ENCODE measurements at regions not wholly inside any gene's neighbourhood (a gene's known extent, or its start where the extent isn't known, plus 50 kb on each side); places are given as distances from the start of the nearest gene placed in this dataset.

DNA sequence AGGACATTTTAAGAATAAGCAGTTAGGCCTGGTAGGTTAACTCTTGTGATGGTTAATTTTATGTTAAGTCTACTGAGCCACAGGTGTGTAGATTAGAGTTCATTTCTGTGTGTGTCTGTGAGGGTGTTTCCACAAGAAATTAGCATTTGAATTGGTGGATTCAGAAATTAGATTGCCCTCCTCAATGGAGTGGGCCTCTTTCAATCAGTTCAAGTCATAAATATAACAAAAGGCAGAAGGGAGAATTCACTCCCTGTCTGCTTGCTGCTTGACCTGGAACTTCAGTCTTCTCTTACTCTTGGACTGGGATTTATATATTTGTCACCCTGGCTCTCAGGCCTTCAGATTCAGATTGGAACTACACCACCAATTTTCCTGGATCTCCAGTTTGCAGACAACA is 55.3 kb upstream of the POM121L12 start:
- Histone ChIP-seq H3K4me3 (ENCODE audit: severe bottlenecking) (no peak overlapping the region), H3K9me3 (ENCODE audit: severe bottlenecking) (no peaks in the 10 kb centered on the region), H3K27ac (ENCODE audit: poor library complexity, severe bottlenecking) (no peak overlapping the region), H3K36me3 (ENCODE audit: low read depth) (no peaks in the 10 kb centered on the region), H3K4me1 (ENCODE audit: insufficient read depth, poor library complexity, severe bottlenecking) (no peaks in the 10 kb centered on the region), H3K27me3 (ENCODE audit: insufficient read depth, poor library complexity, severe bottlenecking) (no peaks in the 10 kb centered on the region)
- DNase-seq (ENCODE audit: low spot score) (no peak), ATAC-seq (ENCODE audit: low read depth) (no peak)
- TF ChIP-seq, protein P1, sequence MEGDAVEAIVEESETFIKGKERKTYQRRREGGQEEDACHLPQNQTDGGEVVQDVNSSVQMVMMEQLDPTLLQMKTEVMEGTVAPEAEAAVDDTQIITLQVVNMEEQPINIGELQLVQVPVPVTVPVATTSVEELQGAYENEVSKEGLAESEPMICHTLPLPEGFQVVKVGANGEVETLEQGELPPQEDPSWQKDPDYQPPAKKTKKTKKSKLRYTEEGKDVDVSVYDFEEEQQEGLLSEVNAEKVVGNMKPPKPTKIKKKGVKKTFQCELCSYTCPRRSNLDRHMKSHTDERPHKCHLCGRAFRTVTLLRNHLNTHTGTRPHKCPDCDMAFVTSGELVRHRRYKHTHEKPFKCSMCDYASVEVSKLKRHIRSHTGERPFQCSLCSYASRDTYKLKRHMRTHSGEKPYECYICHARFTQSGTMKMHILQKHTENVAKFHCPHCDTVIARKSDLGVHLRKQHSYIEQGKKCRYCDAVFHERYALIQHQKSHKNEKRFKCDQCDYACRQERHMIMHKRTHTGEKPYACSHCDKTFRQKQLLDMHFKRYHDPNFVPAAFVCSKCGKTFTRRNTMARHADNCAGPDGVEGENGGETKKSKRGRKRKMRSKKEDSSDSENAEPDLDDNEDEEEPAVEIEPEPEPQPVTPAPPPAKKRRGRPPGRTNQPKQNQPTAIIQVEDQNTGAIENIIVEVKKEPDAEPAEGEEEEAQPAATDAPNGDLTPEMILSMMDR (IDR thresholded peaks at IDR 0.05; ENCODE audit: poor library complexity, severe bottlenecking): no peak

DNA sequence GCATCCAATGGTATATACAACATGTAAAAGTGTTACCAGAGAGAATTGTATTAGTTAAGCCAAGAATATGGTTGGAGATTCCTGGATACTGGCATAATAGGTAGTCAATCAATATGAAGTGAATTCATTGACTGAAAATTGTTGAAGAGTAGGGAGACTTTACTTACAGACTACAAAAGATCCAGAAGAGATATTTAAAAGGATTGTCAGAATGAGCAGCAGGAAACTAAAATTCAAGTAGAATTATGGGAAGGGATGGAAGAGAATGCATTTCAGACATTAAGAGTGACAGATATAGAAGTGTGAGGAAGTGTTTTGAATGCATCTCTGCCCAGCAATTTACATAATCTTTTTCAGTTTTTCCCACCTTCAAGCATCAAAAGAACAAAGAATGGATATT is 62.3 kb upstream of the POM121L12 start:
- H3K27ac ChIP-seq (ENCODE audit: poor library complexity, severe bottlenecking): no peak overlapping the region
- no peaks in the 10 kb centered on the region for H3K27me3 ChIP-seq (ENCODE audit: insufficient read depth, poor library complexity, severe bottlenecking)
- ATAC-seq (ENCODE audit: low read depth): no peak
- TF ChIP-seq, protein P1 (IDR thresholded peaks at IDR 0.05; ENCODE audit: poor library complexity, severe bottlenecking): no peak
- H3K4me1 ChIP-seq (ENCODE audit: insufficient read depth, poor library complexity, severe bottlenecking): no peaks in the 10 kb centered on the region
- no peak overlapping the region for H3K4me3 ChIP-seq (ENCODE audit: severe bottlenecking)
- no peak for DNase-seq (ENCODE audit: low spot score)
- no peaks in the 10 kb centered on the region for H3K9me3 ChIP-seq (ENCODE audit: severe bottlenecking)
- H3K36me3 ChIP-seq (ENCODE audit: low read depth): no peaks in the 10 kb centered on the region

DNA sequence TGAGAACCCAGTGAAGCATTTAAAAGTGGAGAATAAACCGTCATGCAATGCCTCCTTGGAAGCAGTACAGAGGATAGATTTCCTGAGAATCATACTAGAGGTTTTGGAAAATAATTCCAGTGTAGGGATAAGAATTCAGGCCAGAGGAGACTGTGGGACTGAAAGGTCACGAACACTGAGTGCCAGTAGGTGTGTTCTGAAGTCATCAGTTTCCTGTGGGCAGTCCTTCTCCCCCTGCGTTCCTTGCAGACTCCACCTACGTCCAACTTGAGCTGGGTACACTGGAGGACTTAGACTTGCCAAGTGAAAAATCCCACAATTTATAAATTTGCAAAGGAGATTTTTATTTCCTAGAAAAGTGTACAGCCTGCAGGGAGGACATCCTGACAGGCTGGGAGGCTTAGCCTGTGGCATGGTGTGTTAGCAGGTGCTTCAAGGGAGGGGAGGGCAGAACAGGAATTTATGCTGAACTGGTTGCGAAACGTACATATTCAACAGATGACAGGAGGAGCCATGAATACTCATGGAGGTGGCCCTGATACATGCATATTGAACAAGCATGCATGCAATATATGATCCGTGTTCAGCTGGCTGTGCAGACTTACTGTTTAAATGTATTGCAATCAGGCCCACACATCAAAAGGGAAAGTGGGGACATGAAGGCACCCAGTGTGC is 72.9 kb upstream of the POM121L12 start:
- no peaks in the 10 kb centered on the region for H3K4me1 ChIP-seq (ENCODE audit: insufficient read depth, poor library complexity, severe bottlenecking)
- ATAC-seq (ENCODE audit: low read depth): no peak
- TF ChIP-seq, protein P1 (IDR thresholded peaks at IDR 0.05; ENCODE audit: poor library complexity, severe bottlenecking): no peak
- no peaks in the 10 kb centered on the region for H3K9me3 ChIP-seq (ENCODE audit: severe bottlenecking)
- no peak overlapping the region for H3K27ac ChIP-seq (ENCODE audit: poor library complexity, severe bottlenecking)
- H3K27me3 ChIP-seq (ENCODE audit: insufficient read depth, poor library complexity, severe bottlenecking): no peaks in the 10 kb centered on the region
- H3K36me3 ChIP-seq (ENCODE audit: low read depth): no peaks in the 10 kb centered on the region
- DNase-seq (ENCODE audit: low spot score): no peak
- H3K4me3 ChIP-seq (ENCODE audit: severe bottlenecking): no peak overlapping the region

DNA sequence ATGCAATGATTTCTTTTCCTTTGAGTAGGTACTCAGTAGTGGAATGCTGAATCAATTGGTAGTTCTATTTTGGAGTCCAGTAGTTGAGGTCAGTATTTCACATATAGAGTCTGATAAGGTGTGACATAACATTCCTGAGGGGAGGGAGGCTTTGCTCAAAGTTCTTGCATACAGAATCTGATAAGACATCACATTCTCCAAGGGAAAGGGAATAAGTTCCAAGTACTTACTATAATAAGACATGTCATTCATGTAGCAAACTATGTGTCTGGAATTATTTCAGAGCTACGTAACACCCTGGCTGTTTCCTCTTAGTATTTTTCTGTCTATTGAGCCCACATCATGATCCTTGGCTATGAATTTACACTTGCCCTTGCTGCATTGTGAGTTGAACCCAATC is 74.3 kb upstream of the POM121L12 start:
- no peak for ATAC-seq (ENCODE audit: low read depth)
- H3K36me3 ChIP-seq (ENCODE audit: low read depth): no peaks in the 10 kb centered on the region
- H3K4me1 ChIP-seq (ENCODE audit: insufficient read depth, poor library complexity, severe bottlenecking): no peaks in the 10 kb centered on the region
- no peak for DNase-seq (ENCODE audit: low spot score)
- H3K9me3 ChIP-seq (ENCODE audit: severe bottlenecking): no peaks in the 10 kb centered on the region
- TF ChIP-seq, protein P1 (IDR thresholded peaks at IDR 0.05; ENCODE audit: poor library complexity, severe bottlenecking): no peak
- H3K27ac ChIP-seq (ENCODE audit: poor library complexity, severe bottlenecking): no peak overlapping the region
- peaks cover 1% of the 10 kb centered on the region for H3K27me3 ChIP-seq (ENCODE audit: insufficient read depth, poor library complexity, severe bottlenecking)
- H3K4me3 ChIP-seq (ENCODE audit: severe bottlenecking): no peak overlapping the region

DNA sequence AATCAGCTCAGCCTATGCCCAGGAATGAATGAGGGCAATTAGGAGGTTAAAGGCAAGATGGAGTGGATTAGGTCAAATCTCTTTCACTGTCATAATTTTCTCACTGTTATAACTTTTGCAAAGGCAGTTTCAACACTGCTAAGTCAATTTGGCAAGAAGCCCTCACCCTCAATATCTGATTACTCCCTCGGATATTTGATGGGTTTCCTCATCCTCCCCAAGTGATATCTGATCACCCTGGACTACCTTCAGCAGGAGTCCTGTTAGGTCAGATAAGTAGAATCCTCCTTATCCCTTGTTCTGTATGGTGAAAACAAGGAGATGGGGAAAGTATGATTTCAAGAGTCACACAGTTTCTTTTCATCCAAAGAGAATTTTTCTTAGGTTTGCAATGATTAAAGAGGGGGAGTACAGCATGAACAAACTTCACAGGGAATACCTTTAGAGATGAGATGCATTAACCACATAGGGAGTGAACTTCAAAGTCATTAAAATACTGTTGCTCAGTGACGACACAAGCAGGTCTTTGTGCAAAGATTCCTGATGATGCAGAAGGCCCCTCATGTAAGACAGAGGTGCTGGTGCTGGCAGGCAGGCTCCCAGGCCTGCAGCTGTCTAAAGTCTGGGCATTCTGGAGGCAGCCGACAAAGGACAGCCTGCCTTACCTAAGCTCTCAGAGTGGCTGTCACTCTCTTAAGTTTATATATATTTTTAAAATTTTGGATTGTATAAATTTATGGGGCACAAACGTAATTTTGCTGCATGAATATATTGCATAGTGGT is 75.4 kb upstream of the POM121L12 start:
- Histone ChIP-seq H3K4me1 (ENCODE audit: insufficient read depth, poor library complexity, severe bottlenecking) (no peaks in the 10 kb centered on the region), H3K9me3 (ENCODE audit: severe bottlenecking) (no peaks in the 10 kb centered on the region), H3K27ac (ENCODE audit: poor library complexity, severe bottlenecking) (no peak overlapping the region), H3K27me3 (ENCODE audit: insufficient read depth, poor library complexity, severe bottlenecking) (peaks cover 5% of the 10 kb centered on the region), H3K4me3 (ENCODE audit: severe bottlenecking) (no peak overlapping the region), H3K36me3 (ENCODE audit: low read depth) (no peaks in the 10 kb centered on the region)
- ATAC-seq (ENCODE audit: low read depth): no peak
- TF ChIP-seq, protein P1 (IDR thresholded peaks at IDR 0.05; ENCODE audit: poor library complexity, severe bottlenecking): no peak
- DNase-seq (ENCODE audit: low spot score): no peak

Measured in RWPE2 (cell line).